Right atrium auricular region (tissue), 2 donors: ENCODE measurements at regions not wholly inside any gene's neighbourhood (a gene's known extent, or its start where the extent isn't known, plus 50 kb on each side); places are given as distances from the start of the nearest gene placed in this dataset.

Experiments used
- DNase-seq: peaks from one replicate; pipeline ENCODE4 v3.0.0-alpha.2; 2019; ENCODE audit warnings: low spot score
- H3K27ac ChIP-seq, 2 donors: fragments of 200-600 bp; sonication (generic); 1 replicate in 1 of 2; 2 replicates in 1 of 2; pipeline ENCODE4 v1.5.1; 2016 to 2019
- H3K27me3 ChIP-seq, 2 donors: fragments of 200-600 bp; sonication (generic); one replicate each; pipeline versions ENCODE4 v1.5.1 to v1.6.0; 2017 to 2019
- H3K36me3 ChIP-seq: fragments of 200-600 bp; sonication (generic); one replicate; pipeline ENCODE4 v1.5.1; 2016
- H3K4me1 ChIP-seq, 2 donors: fragments of 200-600 bp; sonication (generic); one replicate each; pipeline versions ENCODE4 v1.5.1 to v1.6.0; 2017 to 2019
- H3K4me3 ChIP-seq, 2 donors: fragments of 200-600 bp; sonication (generic); 1 replicate in 1 of 2; 2 replicates in 1 of 2; pipeline ENCODE4 v1.5.1; 2017 to 2019; ENCODE audit warnings: mild to moderate bottlenecking in 1 of 2, moderate library complexity in 1 of 2
- H3K9me3 ChIP-seq, 2 donors: fragments of 200-600 bp; sonication (generic); one replicate each; pipeline ENCODE4 v1.5.1; 2019
- CTCF ChIP-seq, 2 donors: fragments of 200-600 bp; sonication (generic); IDR thresholded peaks; one replicate each; pipeline ENCODE4 v1.5.1; 2019; ENCODE audit warnings: antibody characterized with exemption in 2 of 2

GRCh38 chr2:181141676-181142075, 161.3 kb downstream of the UBE2E3 start:
- no peaks in the 10 kb centered on the region for H3K9me3 ChIP-seq
- TF ChIP-seq CTCF (IDR thresholded peaks at IDR 0.05) = no peak
- H3K27ac ChIP-seq = no peak overlapping the region
- H3K36me3 ChIP-seq = no peaks in the 10 kb centered on the region
- no peak for DNase-seq
- H3K27me3 ChIP-seq = peaks cover 0 to under 1% of the 10 kb centered on the region in 2 donors
- no peak overlapping the region for H3K4me3 ChIP-seq
- H3K4me1 ChIP-seq = no peaks in the 10 kb centered on the region

- Histone ChIP-seq H3K4me3 (no peak overlapping the region), H3K27ac (no peak overlapping the region)
These were observed 162.1 kb downstream of the UBE2E3 start for GRCh38 chr2:181142514-181142913.

GRCh38 chr2:181143790-181144300, 163.4 kb downstream of the UBE2E3 start:
- Histone ChIP-seq H3K36me3 (no peaks in the 10 kb centered on the region), H3K27ac (no peak overlapping the region), H3K4me1 (no peaks in the 10 kb centered on the region), H3K9me3 (no peaks in the 10 kb centered on the region), H3K4me3 (no peak overlapping the region), H3K27me3 (no peaks in the 10 kb centered on the region)
- no peak for DNase-seq
- TF ChIP-seq CTCF (IDR thresholded peaks at IDR 0.05) = no peak

More at GRCh38 chr2:181142514-181142913, 162.1 kb downstream of the UBE2E3 start:
- DNase-seq = no peak
- no peaks in the 10 kb centered on the region for H3K36me3 ChIP-seq
- no peaks in the 10 kb centered on the region for H3K9me3 ChIP-seq
- TF ChIP-seq CTCF (IDR thresholded peaks at IDR 0.05) = no peak
- no peaks in the 10 kb centered on the region for H3K27me3 ChIP-seq
- H3K4me1 ChIP-seq = no peaks in the 10 kb centered on the region

DNA sequence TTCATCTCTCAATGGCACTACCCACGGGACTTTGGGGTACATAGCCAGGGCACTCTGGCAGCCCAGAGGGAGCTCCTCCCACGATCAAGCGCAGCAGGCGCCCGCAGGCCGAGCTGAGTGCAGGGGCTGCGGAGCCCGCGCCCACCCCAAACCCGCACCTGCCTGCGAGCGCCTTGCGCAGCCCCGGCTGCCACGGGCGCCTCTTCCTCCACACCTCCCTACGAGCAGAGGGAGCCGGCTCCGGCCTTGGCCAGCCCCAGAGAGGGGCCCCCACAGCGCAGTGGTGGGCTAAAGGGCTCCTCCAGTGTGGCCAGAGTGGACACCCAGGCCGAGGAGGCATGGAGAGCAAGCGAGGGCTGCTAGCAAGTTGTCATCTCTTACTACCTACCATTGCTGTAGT, 165.2 kb downstream of the UBE2E3 start:
- Histone ChIP-seq H3K36me3 (no peaks in the 10 kb centered on the region), H3K27ac (no peak overlapping the region), H3K4me1 (no peaks in the 10 kb centered on the region), H3K27me3 (no peaks in the 10 kb centered on the region), H3K9me3 (no peaks in the 10 kb centered on the region), H3K4me3 (no peak overlapping the region)
- TF ChIP-seq CTCF (IDR thresholded peaks at IDR 0.05) = no peak
- DNase-seq = no peak

DNA sequence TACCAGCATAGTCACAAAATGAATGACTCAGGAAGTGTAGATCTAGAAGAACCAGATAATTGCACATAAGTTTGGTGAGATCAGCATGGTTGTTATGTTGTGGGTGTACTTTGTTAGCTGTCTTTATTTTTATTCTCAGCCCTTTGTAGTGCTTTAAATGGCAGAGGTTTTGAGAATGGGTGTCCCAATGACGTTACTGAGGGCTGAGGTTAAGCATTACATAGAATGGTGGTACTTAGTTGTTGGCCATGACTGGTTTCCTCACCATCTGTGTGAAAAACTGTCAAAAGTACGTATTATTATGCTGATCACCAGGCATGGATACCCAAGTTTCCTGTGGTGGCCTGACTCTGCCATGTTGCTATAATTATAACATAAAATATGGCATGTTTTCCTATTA, 165.8 kb downstream of the UBE2E3 start:
- Histone ChIP-seq H3K9me3 (no peaks in the 10 kb centered on the region), H3K4me1 (no peaks in the 10 kb centered on the region), H3K36me3 (no peaks in the 10 kb centered on the region), H3K4me3 (no peak overlapping the region), H3K27me3 (no peaks in the 10 kb centered on the region), H3K27ac (no peak overlapping the region)
- no peak for DNase-seq
- no peak for TF ChIP-seq CTCF (IDR thresholded peaks at IDR 0.05)

DNA sequence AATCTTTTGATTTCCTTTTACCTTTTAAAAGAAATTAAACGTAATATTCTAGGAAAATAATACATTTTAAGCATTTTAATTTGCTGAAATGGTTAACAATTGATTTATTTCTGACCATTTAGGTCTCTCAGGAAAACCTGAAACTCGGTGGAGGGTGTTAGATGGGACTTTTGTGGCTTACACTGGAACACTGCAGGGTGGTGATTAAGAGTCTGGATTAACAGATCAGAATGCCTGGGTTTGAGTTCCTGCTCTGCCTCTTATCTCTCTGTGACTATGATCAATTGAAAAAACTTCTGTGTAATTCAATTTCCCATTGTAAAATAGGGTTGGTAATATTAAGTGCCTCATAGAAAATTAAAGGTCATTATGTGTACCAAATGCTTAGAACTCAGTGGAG, 168.7 kb downstream of the UBE2E3 start:
- no peak overlapping the region for H3K27ac ChIP-seq
- no peaks in the 10 kb centered on the region for H3K36me3 ChIP-seq
- H3K9me3 ChIP-seq = no peaks in the 10 kb centered on the region
- DNase-seq = no peak
- H3K4me1 ChIP-seq = no peaks in the 10 kb centered on the region
- H3K4me3 ChIP-seq = no peak overlapping the region
- no peak for TF ChIP-seq CTCF (IDR thresholded peaks at IDR 0.05)
- H3K27me3 ChIP-seq = no peaks in the 10 kb centered on the region
